ENCODE measurements at regions not wholly inside any gene's neighbourhood (a gene's known extent, or its start where the extent isn't known, plus 50 kb on each side); places are given as distances from the start of the nearest gene placed in this dataset.

GRCh38 chr5:82673057-82673809 lies 395.1 kb upstream of the RPS23 start:
- H3K9me3 ChIP-seq (replicated peaks) = no peaks in the 10 kb centered on the region; the same call in 1 of the 2 replicates
- no peak overlapping the region for H3K4me3 ChIP-seq
- no peaks in the 10 kb centered on the region for H3K36me3 ChIP-seq
- DNase-seq (ENCODE audit: low read depth in 1 of 2, low spot score in 2 of 2) = no peak
- no peaks in the 10 kb centered on the region for H3K4me1 ChIP-seq (replicated peaks)
- H3K27me3 ChIP-seq (replicated peaks) = no peaks in the 10 kb centered on the region
- no peak overlapping the region for H3K27ac ChIP-seq

- H3K4me1 ChIP-seq (replicated peaks) = no peaks in the 10 kb centered on the region
- H3K9me3 ChIP-seq (replicated peaks) = no peaks in the 10 kb centered on the region; the same call in 1 of the 2 replicates
- H3K27me3 ChIP-seq (replicated peaks) = no peaks in the 10 kb centered on the region
- no peaks in the 10 kb centered on the region for H3K36me3 ChIP-seq
- H3K4me3 ChIP-seq = no peak overlapping the region
- DNase-seq (ENCODE audit: low read depth in 1 of 2, low spot score in 2 of 2) = no peak
- no peak overlapping the region for H3K27ac ChIP-seq
Measured at GRCh38 chr5:82670692-82671091, 392.5 kb upstream of the RPS23 start.

- no peaks in the 10 kb centered on the region for H3K4me1 ChIP-seq (replicated peaks)
- no peak for DNase-seq (ENCODE audit: low read depth in 1 of 2, low spot score in 2 of 2)
- H3K36me3 ChIP-seq = no peaks in the 10 kb centered on the region
- H3K27me3 ChIP-seq (replicated peaks) = no peaks in the 10 kb centered on the region
- no peak overlapping the region for H3K27ac ChIP-seq
- no peaks in the 10 kb centered on the region; the same call in 1 of the 2 replicates for H3K9me3 ChIP-seq (replicated peaks)
- H3K4me3 ChIP-seq = no peak overlapping the region
Measured at GRCh38 chr5:82669720-82670119, 391.6 kb upstream of the RPS23 start.

- DNase-seq (ENCODE audit: low read depth in 1 of 2, low spot score in 2 of 2) = no peak
- H3K4me3 ChIP-seq = no peak overlapping the region
- no peak overlapping the region for H3K27ac ChIP-seq
- no peaks in the 10 kb centered on the region for H3K36me3 ChIP-seq
- no peaks in the 10 kb centered on the region; the same call in 1 of the 2 replicates for H3K9me3 ChIP-seq (replicated peaks)
- peaks cover 18% of the 10 kb centered on the region for H3K4me1 ChIP-seq (replicated peaks)
- no peaks in the 10 kb centered on the region for H3K27me3 ChIP-seq (replicated peaks)
Measured at GRCh38 chr5:82666312-82666711, 388.2 kb upstream of the RPS23 start.

GRCh38 chr5:82664732-82665131 lies 386.6 kb upstream of the RPS23 start:
- Histone ChIP-seq H3K4me3 (no peak overlapping the region), H3K36me3 (no peaks in the 10 kb centered on the region), H3K9me3 (replicated peaks) (no peaks in the 10 kb centered on the region), H3K27me3 (replicated peaks) (no peaks in the 10 kb centered on the region), H3K4me1 (replicated peaks) (peaks cover 20% of the 10 kb centered on the region), H3K27ac (no peak overlapping the region)
- DNase-seq (ENCODE audit: low read depth in 1 of 2, low spot score in 2 of 2) = no peak

GRCh38 chr5:82663225-82663624 lies 385.1 kb upstream of the RPS23 start:
- no peaks in the 10 kb centered on the region for H3K9me3 ChIP-seq (replicated peaks)
- no peaks in the 10 kb centered on the region for H3K36me3 ChIP-seq
- H3K27me3 ChIP-seq (replicated peaks) = no peaks in the 10 kb centered on the region
- DNase-seq (ENCODE audit: low read depth in 1 of 2, low spot score in 2 of 2) = no peak
- H3K4me3 ChIP-seq = no peak overlapping the region
- no peak overlapping the region for H3K27ac ChIP-seq
- peaks cover 20% of the 10 kb centered on the region for H3K4me1 ChIP-seq (replicated peaks)

- H3K27ac ChIP-seq = peak overlapping the region; percentile 70
- peak; percentile 69 to 86 for DNase-seq (ENCODE audit: low read depth in 1 of 2, low spot score in 2 of 2)
- no peak overlapping the region for H3K4me3 ChIP-seq
- no peaks in the 10 kb centered on the region for H3K36me3 ChIP-seq
- no peaks in the 10 kb centered on the region for H3K9me3 ChIP-seq (replicated peaks)
- peaks cover 20% of the 10 kb centered on the region for H3K4me1 ChIP-seq (replicated peaks)
- no peaks in the 10 kb centered on the region for H3K27me3 ChIP-seq (replicated peaks)
Measured at GRCh38 chr5:82662340-82662739, 384.2 kb upstream of the RPS23 start.

- no peak overlapping the region for H3K4me3 ChIP-seq
- H3K36me3 ChIP-seq = no peaks in the 10 kb centered on the region
- peak overlapping the region; percentile 70 for H3K27ac ChIP-seq
- DNase-seq (ENCODE audit: low read depth in 1 of 2, low spot score in 2 of 2) = no peak
- H3K9me3 ChIP-seq (replicated peaks) = no peaks in the 10 kb centered on the region
- no peaks in the 10 kb centered on the region for H3K27me3 ChIP-seq (replicated peaks)
- H3K4me1 ChIP-seq (replicated peaks) = peaks cover 20% of the 10 kb centered on the region
Measured at GRCh38 chr5:82661933-82662332, 383.8 kb upstream of the RPS23 start.

- no peak overlapping the region for H3K4me3 ChIP-seq
- peak overlapping the region; percentile 70 for H3K27ac ChIP-seq
- DNase-seq (ENCODE audit: low read depth in 1 of 2, low spot score in 2 of 2) = no peak
- peaks cover 20% of the 10 kb centered on the region for H3K4me1 ChIP-seq (replicated peaks)
- no peaks in the 10 kb centered on the region for H3K36me3 ChIP-seq
- H3K27me3 ChIP-seq (replicated peaks) = no peaks in the 10 kb centered on the region
- H3K9me3 ChIP-seq (replicated peaks) = no peaks in the 10 kb centered on the region
Measured at GRCh38 chr5:82661462-82661861, 383.3 kb upstream of the RPS23 start.

GRCh38 chr5:82659115-82659514 lies 381.0 kb upstream of the RPS23 start:
- no peaks in the 10 kb centered on the region for H3K36me3 ChIP-seq
- no peaks in the 10 kb centered on the region for H3K9me3 ChIP-seq (replicated peaks)
- DNase-seq (ENCODE audit: low read depth in 1 of 2, low spot score in 2 of 2) = no peak
- no peak overlapping the region for H3K4me3 ChIP-seq
- no peaks in the 10 kb centered on the region for H3K27me3 ChIP-seq (replicated peaks)
- H3K27ac ChIP-seq = no peak overlapping the region
- peaks cover 20% of the 10 kb centered on the region for H3K4me1 ChIP-seq (replicated peaks)

GRCh38 chr5:82657033-82657699 lies 379.0 kb upstream of the RPS23 start:
- peaks cover 11% of the 10 kb centered on the region for H3K4me1 ChIP-seq (replicated peaks)
- H3K27ac ChIP-seq = no peak overlapping the region
- no peaks in the 10 kb centered on the region for H3K36me3 ChIP-seq
- DNase-seq (ENCODE audit: low read depth in 1 of 2, low spot score in 2 of 2) = no peak
- H3K27me3 ChIP-seq (replicated peaks) = no peaks in the 10 kb centered on the region
- no peaks in the 10 kb centered on the region for H3K9me3 ChIP-seq (replicated peaks)
- H3K4me3 ChIP-seq = no peak overlapping the region

GRCh38 chr5:82656341-82656761 lies 378.2 kb upstream of the RPS23 start:
- Histone ChIP-seq H3K9me3 (replicated peaks) (no peaks in the 10 kb centered on the region), H3K36me3 (no peaks in the 10 kb centered on the region), H3K27me3 (replicated peaks) (no peaks in the 10 kb centered on the region), H3K27ac (no peak overlapping the region), H3K4me1 (replicated peaks) (peaks cover 3% of the 10 kb centered on the region), H3K4me3 (no peak overlapping the region)
- DNase-seq (ENCODE audit: low read depth in 1 of 2, low spot score in 2 of 2) = no peak

- Histone ChIP-seq H3K9me3 (replicated peaks) (no peaks in the 10 kb centered on the region), H3K27ac (no peak overlapping the region), H3K36me3 (no peaks in the 10 kb centered on the region), H3K4me1 (replicated peaks) (no peaks in the 10 kb centered on the region), H3K4me3 (no peak overlapping the region), H3K27me3 (replicated peaks) (no peaks in the 10 kb centered on the region)
- DNase-seq (ENCODE audit: low read depth in 1 of 2, low spot score in 2 of 2) = no peak
Measured at GRCh38 chr5:82655078-82655477, 376.9 kb upstream of the RPS23 start.

- H3K36me3 ChIP-seq = no peaks in the 10 kb centered on the region
- H3K9me3 ChIP-seq (replicated peaks) = no peaks in the 10 kb centered on the region
- H3K27me3 ChIP-seq (replicated peaks) = no peaks in the 10 kb centered on the region
- no peak overlapping the region for H3K4me3 ChIP-seq
- no peak overlapping the region for H3K27ac ChIP-seq
- H3K4me1 ChIP-seq (replicated peaks) = no peaks in the 10 kb centered on the region
- no peak for DNase-seq (ENCODE audit: low read depth in 1 of 2, low spot score in 2 of 2)
Measured at GRCh38 chr5:82649943-82650342, 371.8 kb upstream of the RPS23 start.

Measured in SJSA1 (cell line).